Subcutaneous abdominal adipose tissue (tissue), 5 donors: ENCODE measurements at regions not wholly inside any gene's neighbourhood (a gene's known extent, or its start where the extent isn't known, plus 50 kb on each side); places are given as distances from the start of the nearest gene placed in this dataset.

ENCODE experiments used
- H3K27ac ChIP-seq: one replicate; pipeline ENCODE4 v1.7.0; 2013; ENCODE audit warnings: low read depth, mild to moderate bottlenecking, inconsistent platforms, low read length, moderate library complexity
- H3K27me3 ChIP-seq, 5 donors: one replicate each; pipeline ENCODE4 v1.7.0; 2013; ENCODE audit warnings: low read length in 5 of 5, inconsistent platforms in 1 of 5; ENCODE audit not compliant: control insufficient read depth in 5 of 5, insufficient read depth in 4 of 5
- H3K36me3 ChIP-seq, 5 donors: one replicate each; pipeline ENCODE4 v1.7.0; 2013; ENCODE audit warnings: low read length in 5 of 5; ENCODE audit not compliant: control insufficient read depth in 5 of 5, insufficient read depth in 5 of 5
- H3K4me1 ChIP-seq, 5 donors: one replicate each; pipeline ENCODE4 v1.7.0; 2013; ENCODE audit warnings: low read length in 5 of 5, mild to moderate bottlenecking in 3 of 5, moderate library complexity in 1 of 5; ENCODE audit not compliant: control insufficient read depth in 5 of 5, insufficient read depth in 5 of 5
- H3K4me3 ChIP-seq, 5 donors: one replicate each; pipeline ENCODE4 v1.7.0; 2013; ENCODE audit warnings: low read length in 5 of 5, low read depth in 1 of 5
- H3K9ac ChIP-seq, 5 donors: one replicate each; pipeline ENCODE4 v1.7.0; 2013; ENCODE audit warnings: low read length in 5 of 5, mild to moderate bottlenecking in 4 of 5, moderate library complexity in 3 of 5
- H3K9me3 ChIP-seq, 5 donors: one replicate each; pipeline ENCODE4 v1.7.0; 2013; ENCODE audit warnings: low read length in 5 of 5; ENCODE audit not compliant: control insufficient read depth in 5 of 5
- donor health status: healthy.
- donor health status: healthy.
- donor health status: healthy.
- donor health status: healthy.
- donor health status: healthy.

DNA sequence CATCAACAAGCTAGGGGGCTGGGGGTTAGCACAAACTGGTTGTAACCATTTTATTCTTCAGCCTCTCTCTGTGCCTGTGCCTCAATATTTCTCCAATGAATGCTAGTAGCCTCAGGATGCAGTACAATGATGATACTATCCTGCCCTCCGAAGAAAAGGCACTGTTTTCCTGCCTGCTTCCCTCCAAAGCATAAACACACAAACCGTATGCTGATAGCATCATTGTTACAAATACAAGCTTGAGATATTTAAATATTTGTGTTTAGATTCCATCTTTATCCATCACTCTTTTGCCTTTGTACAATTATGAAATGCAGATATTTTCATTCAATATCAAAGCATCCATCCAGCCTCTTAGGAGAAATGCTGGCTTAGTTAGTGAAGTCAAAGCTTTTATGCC, 404.8 kb downstream of the DUSP10 start:
- Histone ChIP-seq H3K27ac (no peak overlapping the region), H3K9me3 (no peaks in the 10 kb centered on the region), H3K4me3 (no peak overlapping the region), H3K9ac (no peak overlapping the region), H3K4me1 (peaks cover 0 to 35% (median 26%) of the 10 kb centered on the region in 5 donors), H3K36me3 (no peaks in the 10 kb centered on the region), H3K27me3 (no peaks in the 10 kb centered on the region)

DNA sequence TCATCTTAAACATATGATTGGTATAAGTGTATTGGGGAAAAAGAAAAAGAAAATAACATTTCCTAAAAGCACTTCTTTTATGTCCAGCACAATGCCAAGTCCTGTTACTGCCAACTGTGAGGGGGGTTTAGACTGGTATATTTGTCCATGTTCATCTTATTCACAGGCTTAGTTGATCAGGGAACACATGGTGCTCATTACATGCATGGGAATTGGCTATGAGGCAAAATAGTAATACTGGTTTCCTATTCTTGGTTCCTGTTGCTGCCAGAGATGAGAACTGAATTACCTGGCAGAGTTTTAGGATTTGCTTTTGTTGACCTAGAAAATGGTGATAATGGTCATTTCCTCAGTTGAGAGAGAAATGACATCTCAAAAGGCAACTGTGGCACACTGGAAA, 398.8 kb downstream of the DUSP10 start:
- Histone ChIP-seq H3K27me3 (no peaks in the 10 kb centered on the region), H3K4me1 (no peaks in the 10 kb centered on the region), H3K4me3 (no peak overlapping the region), H3K36me3 (no peaks in the 10 kb centered on the region), H3K27ac (no peak overlapping the region), H3K9me3 (no peaks in the 10 kb centered on the region), H3K9ac (no peak overlapping the region)

DNA sequence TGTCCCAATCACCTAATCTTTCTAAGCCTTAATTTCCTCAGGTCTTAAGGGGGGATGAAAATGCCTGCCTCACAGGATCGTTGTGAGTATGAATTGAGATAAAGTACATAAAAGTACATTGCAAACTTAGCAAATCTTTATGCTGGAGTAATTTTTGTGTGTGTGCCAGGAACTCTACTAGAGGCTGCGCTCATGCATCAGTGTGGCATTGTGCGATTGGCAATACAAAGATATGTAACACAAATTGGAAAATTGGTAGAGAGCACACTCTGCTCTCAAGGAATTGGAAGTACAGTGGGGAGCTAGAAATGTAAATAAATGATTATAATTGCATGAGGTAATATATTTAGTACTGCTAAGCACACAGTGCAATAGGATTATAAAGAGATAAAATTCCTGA, 398.3 kb downstream of the DUSP10 start:
- Histone ChIP-seq H3K27me3 (no peaks in the 10 kb centered on the region), H3K9me3 (no peaks in the 10 kb centered on the region), H3K36me3 (no peaks in the 10 kb centered on the region), H3K4me3 (no peak overlapping the region), H3K27ac (no peak overlapping the region), H3K4me1 (no peaks in the 10 kb centered on the region), H3K9ac (no peak overlapping the region)

DNA sequence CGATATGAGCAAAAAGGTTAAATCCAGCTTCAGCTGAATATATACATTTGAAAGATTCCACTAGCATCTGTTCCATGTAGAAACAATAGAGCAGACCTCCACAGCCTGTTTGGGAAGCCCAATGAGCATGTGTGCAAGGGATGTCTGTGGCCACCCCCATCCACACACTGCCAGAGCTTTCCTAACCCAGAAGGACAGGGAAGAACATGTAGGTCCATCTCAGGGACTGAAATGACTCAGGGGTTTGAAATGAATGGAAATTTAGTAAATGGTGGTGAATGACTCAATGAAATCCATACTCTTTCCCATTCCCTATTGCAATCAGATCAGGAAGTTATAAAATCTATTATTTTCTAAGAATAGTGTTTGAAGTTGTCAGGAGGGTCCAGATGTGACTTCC, 397.2 kb downstream of the DUSP10 start:
- Histone ChIP-seq H3K36me3 (no peaks in the 10 kb centered on the region), H3K4me1 (no peaks in the 10 kb centered on the region), H3K27ac (no peak overlapping the region), H3K27me3 (no peaks in the 10 kb centered on the region), H3K4me3 (no peak overlapping the region), H3K9ac (no peak overlapping the region), H3K9me3 (no peaks in the 10 kb centered on the region)

DNA sequence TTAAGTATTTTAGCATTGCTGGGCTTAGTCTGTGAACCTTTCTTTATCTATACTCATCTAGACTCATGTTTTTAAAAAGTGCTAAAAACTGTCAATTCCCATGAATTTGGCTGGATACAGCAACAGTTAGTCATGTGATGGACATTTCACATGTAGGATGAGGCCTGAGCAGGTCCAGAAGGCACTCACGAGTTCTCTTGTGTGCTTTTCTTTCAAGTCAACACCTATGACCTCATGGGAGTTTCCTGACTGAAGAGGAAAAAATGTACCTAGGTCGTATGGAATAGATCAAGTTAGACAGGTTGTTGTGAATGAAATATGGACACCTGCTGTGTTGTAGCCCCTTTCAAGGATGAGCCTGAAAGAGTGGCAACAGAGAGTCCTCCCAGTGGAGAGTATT, 394.2 kb downstream of the DUSP10 start:
- no peaks in the 10 kb centered on the region for H3K9me3 ChIP-seq
- no peaks in the 10 kb centered on the region for H3K36me3 ChIP-seq
- H3K9ac ChIP-seq: no peak overlapping the region
- H3K27ac ChIP-seq: no peak overlapping the region
- H3K4me3 ChIP-seq: no peak overlapping the region
- H3K27me3 ChIP-seq: no peaks in the 10 kb centered on the region
- no peaks in the 10 kb centered on the region for H3K4me1 ChIP-seq

DNA sequence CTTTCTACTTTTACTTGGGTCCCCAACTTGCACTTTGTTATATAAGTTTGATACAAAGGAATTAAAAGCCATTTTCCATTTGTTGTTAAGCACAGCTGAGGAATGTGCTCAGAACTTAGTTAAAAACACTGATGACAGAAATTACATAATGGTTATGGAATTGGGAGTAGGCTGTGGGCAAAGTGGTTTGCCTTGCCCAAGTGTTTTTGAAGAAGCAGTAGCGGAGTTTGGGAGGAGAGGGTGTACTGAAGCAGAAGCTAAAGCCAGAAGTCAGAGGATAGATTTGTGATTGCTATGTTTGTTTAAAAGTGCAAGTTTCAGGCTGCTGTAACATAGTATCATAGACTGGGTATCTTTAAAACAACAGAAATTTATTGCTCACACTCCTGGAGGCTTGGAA, 391.8 kb downstream of the DUSP10 start:
- no peaks in the 10 kb centered on the region for H3K27me3 ChIP-seq
- no peaks in the 10 kb centered on the region for H3K36me3 ChIP-seq
- no peak overlapping the region for H3K27ac ChIP-seq
- no peaks in the 10 kb centered on the region for H3K4me1 ChIP-seq
- no peak overlapping the region for H3K9ac ChIP-seq
- H3K9me3 ChIP-seq: no peaks in the 10 kb centered on the region
- H3K4me3 ChIP-seq: no peak overlapping the region

DNA sequence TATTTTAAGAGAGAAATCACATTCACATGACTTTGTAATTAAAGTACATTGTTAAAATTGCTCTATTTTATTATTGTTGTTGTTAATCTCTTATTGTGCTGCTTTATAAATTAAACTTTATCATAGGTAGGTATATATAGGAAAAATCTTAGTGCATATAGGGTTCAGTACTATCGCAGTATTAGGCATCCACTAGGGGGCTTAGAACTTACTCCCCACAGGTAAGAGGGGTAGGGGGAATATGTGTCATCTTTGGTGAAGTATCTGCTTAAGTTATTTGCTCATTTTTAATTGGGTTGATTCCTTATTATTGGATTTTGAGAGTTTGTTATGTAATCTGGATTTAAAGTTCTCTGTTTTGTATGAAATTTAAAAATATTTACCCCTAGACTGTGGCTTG, 385.2 kb downstream of the DUSP10 start:
- Histone ChIP-seq H3K36me3 (no peaks in the 10 kb centered on the region), H3K4me1 (no peaks in the 10 kb centered on the region), H3K27ac (no peak overlapping the region), H3K9me3 (no peaks in the 10 kb centered on the region), H3K27me3 (no peaks in the 10 kb centered on the region), H3K4me3 (no peak overlapping the region), H3K9ac (no peak overlapping the region)

DNA sequence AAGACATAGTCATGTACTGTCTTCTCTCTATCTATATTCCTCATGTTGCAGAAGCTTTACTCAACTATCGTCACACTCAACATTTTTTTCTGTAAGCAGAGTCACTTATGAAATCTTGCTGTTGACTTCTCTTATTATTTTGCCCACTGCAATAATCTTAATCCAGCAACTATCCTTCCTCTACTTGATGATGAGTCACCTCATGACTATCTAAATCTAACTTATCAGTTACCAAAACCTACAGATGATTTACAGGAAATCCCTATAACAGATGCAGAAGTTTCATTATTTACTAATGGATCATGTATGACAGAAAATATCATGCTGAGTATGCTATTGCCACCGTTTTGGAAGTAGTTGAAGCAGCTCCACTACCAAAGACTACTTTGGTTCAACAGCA, 378.9 kb downstream of the DUSP10 start:
- Histone ChIP-seq H3K27me3 (no peaks in the 10 kb centered on the region), H3K4me3 (no peak overlapping the region), H3K27ac (no peak overlapping the region), H3K4me1 (no peaks in the 10 kb centered on the region), H3K36me3 (no peaks in the 10 kb centered on the region), H3K9ac (no peak overlapping the region), H3K9me3 (no peaks in the 10 kb centered on the region)

DNA sequence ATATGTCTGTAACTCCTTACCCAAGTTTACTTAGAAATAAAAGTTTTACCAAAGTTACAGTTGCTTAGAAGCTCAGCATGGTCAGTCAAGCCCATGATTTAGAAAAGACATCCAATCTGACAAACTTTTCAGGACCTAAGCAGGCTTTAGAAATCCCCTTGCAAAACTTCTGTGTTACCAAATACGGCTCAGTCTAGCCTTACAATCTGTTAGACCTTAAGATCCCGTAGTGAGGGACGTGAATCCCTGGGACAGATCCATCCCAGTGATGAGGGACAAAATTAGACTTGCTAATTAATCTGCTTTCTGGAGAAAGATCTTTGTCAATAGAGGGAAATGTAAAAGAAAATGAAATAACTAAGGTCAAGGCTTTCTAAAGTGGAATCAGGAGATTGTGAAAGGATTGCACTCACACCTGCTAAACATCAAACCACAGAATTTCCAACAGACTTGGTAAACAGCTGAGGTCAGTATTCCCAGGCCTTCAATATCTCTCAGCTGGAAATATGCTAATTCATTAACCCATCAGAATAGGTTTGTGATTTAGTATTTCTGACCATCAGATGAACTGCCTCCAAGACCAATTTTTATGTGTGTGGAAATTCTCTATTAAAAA, 375.3 kb downstream of the DUSP10 start:
- H3K27ac ChIP-seq: no peak overlapping the region
- no peaks in the 10 kb centered on the region for H3K9me3 ChIP-seq
- H3K27me3 ChIP-seq: no peaks in the 10 kb centered on the region
- H3K9ac ChIP-seq: no peak overlapping the region
- H3K4me1 ChIP-seq: no peaks in the 10 kb centered on the region
- no peak overlapping the region for H3K4me3 ChIP-seq
- H3K36me3 ChIP-seq: no peaks in the 10 kb centered on the region

DNA sequence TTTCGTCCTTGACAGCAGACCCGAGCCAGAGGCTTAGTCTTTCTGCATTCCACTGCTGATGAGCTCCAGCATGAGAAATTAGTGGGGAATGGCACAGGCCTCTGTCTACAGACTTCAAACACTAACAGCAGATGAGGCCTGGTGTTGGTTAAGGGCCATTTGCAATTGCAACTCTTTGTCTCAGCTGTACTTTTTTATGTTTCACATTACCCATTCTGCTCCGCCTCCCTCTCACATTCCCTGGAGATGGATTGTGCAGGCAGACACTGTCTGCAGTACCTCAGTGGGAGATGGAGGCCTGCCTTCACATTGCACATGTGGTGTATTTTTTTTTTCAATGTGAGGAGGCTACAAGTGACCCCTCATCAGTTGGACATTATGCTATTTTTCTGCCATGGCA, 370.2 kb downstream of the DUSP10 start:
- H3K36me3 ChIP-seq: no peaks in the 10 kb centered on the region
- H3K9me3 ChIP-seq: no peaks in the 10 kb centered on the region
- H3K9ac ChIP-seq: no peak overlapping the region
- H3K27ac ChIP-seq: no peak overlapping the region
- no peak overlapping the region for H3K4me3 ChIP-seq
- no peaks in the 10 kb centered on the region for H3K27me3 ChIP-seq
- no peaks in the 10 kb centered on the region for H3K4me1 ChIP-seq

DNA sequence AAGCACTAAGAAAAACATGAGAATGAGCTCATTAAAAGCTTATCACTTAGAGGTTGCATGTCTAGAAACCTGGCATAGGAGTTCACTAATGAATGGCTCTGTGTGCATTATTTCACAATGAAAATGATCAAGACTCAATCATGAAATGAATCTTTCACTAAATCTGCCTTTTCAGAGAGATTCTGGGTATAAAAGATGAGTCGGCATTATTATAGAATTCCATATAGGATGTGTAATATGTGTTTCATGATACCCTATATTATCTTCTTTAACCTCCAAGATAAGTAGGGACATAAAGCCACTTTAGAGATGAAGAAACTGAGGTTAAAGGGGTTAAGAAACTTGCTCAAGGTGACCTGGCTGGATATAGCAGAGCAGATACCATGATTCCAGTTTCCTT, 368.1 kb downstream of the DUSP10 start:
- H3K9ac ChIP-seq: no peak overlapping the region
- no peak overlapping the region for H3K4me3 ChIP-seq
- no peak overlapping the region for H3K27ac ChIP-seq
- no peaks in the 10 kb centered on the region for H3K27me3 ChIP-seq
- H3K36me3 ChIP-seq: no peaks in the 10 kb centered on the region
- no peaks in the 10 kb centered on the region for H3K4me1 ChIP-seq
- no peaks in the 10 kb centered on the region for H3K9me3 ChIP-seq
